ENCODE measurements at regions not wholly inside any gene's neighbourhood (a gene's known extent, or its start where the extent isn't known, plus 50 kb on each side); places are given as distances from the start of the nearest gene placed in this dataset.

DNA sequence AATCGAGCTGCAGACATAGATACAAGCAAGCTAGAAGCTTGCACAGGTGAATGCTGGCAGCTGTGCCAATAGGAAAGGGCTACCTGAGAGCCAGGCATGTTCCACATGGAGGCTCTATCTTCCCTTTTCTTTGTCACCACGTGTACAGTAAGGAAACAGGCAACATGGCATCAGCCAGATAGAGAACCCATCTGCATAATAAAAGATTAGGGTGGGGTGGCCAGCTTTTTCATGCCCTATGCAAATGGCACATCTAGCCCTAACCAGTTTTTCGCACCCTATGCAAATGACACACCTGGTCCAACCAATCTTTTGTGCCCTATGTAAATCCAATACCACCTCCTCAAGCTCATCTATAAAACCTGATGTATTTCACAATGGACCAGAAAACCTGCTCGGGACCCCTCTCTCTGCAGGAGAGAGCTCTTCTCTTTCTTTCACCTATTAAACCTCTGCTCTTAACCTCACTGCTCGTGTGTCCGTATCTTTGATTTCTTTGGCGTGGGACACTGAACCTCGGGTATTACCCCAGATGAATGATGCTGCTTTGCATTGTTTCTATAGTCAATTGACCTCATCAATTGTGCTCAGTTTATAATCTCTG, 93.9 kb downstream of the SLC30A10 start (continued):
- TF ChIP-seq, protein P1, sequence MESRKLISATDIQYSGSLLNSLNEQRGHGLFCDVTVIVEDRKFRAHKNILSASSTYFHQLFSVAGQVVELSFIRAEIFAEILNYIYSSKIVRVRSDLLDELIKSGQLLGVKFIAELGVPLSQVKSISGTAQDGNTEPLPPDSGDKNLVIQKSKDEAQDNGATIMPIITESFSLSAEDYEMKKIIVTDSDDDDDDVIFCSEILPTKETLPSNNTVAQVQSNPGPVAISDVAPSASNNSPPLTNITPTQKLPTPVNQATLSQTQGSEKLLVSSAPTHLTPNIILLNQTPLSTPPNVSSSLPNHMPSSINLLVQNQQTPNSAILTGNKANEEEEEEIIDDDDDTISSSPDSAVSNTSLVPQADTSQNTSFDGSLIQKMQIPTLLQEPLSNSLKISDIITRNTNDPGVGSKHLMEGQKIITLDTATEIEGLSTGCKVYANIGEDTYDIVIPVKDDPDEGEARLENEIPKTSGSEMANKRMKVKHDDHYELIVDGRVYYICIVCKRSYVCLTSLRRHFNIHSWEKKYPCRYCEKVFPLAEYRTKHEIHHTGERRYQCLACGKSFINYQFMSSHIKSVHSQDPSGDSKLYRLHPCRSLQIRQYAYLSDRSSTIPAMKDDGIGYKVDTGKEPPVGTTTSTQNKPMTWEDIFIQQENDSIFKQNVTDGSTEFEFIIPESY (IDR thresholded peaks at IDR 0.05), result no peak
- no peak for TF ChIP-seq GABPA (IDR thresholded peaks at IDR 0.05 in 1 of 2, conservative IDR thresholded peaks at IDR 0.05 in 1 of 2)
- TF ChIP-seq HNF4A (conservative IDR thresholded peaks at IDR 0.05), result no peak
- no peak for TF ChIP-seq FOXA2 (IDR thresholded peaks at IDR 0.05)
- TF ChIP-seq FOXA1 (IDR thresholded peaks at IDR 0.05), result no peak
- TF ChIP-seq, protein P2, sequence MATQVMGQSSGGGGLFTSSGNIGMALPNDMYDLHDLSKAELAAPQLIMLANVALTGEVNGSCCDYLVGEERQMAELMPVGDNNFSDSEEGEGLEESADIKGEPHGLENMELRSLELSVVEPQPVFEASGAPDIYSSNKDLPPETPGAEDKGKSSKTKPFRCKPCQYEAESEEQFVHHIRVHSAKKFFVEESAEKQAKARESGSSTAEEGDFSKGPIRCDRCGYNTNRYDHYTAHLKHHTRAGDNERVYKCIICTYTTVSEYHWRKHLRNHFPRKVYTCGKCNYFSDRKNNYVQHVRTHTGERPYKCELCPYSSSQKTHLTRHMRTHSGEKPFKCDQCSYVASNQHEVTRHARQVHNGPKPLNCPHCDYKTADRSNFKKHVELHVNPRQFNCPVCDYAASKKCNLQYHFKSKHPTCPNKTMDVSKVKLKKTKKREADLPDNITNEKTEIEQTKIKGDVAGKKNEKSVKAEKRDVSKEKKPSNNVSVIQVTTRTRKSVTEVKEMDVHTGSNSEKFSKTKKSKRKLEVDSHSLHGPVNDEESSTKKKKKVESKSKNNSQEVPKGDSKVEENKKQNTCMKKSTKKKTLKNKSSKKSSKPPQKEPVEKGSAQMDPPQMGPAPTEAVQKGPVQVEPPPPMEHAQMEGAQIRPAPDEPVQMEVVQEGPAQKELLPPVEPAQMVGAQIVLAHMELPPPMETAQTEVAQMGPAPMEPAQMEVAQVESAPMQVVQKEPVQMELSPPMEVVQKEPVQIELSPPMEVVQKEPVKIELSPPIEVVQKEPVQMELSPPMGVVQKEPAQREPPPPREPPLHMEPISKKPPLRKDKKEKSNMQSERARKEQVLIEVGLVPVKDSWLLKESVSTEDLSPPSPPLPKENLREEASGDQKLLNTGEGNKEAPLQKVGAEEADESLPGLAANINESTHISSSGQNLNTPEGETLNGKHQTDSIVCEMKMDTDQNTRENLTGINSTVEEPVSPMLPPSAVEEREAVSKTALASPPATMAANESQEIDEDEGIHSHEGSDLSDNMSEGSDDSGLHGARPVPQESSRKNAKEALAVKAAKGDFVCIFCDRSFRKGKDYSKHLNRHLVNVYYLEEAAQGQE (IDR thresholded peaks at IDR 0.05), result no peak

DNA sequence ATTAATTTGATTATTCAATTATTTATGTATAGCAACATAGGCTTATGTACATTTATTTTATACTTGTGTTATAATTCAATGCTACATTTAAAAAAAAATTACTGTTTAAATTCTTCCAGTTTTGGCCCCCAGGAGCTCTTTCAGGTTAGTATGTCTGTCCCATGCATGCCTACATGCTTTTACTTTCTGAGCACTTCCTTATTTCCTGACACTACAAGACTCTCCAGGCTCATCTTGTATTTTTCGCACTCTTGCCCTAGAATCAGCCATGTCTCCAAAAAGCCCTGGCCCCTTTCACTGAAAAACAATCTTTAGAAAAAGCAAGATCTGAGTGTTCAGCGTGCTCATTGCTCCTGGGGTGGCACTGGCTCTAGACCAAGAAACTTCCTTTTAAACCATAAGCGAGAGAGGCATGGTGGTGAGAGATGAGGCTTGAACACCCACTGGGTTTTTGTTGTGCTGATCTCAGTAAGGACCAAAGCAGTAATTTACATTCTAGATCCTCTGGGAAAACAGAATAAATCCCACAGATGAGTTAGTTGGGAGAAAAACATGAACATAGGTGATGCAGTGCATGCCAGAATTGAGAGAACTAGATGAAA, 95.0 kb downstream of the SLC30A10 start:
- Histone ChIP-seq H3K27ac (ENCODE audit: low read depth in 1 of 2, low read length in 2 of 2) (no peak overlapping the region), H3K27me3 (ENCODE audit: control insufficient read depth in 4 of 4, insufficient read depth in 4 of 4, low read length in 3 of 4) (no peaks in the 10 kb centered on the region), H3K9ac (ENCODE audit: low read depth in 1 of 2, low read length in 2 of 2) (no peak overlapping the region), H3K36me3 (ENCODE audit: control insufficient read depth in 4 of 4, insufficient read depth in 3 of 4, low read depth in 1 of 4, low read length in 3 of 4) (no peaks in the 10 kb centered on the region), H3K4me1 (ENCODE audit: control insufficient read depth in 4 of 4, insufficient read depth in 4 of 4, low read length in 3 of 4) (no peaks in the 10 kb centered on the region), H3K4me3 (ENCODE audit: low read depth in 1 of 3, low read length in 3 of 3) (no peak overlapping the region), H3K9me3 (ENCODE audit: control insufficient read depth in 4 of 4, low read length in 3 of 4) (no peaks in the 10 kb centered on the region)
- TF ChIP-seq, protein P3, sequence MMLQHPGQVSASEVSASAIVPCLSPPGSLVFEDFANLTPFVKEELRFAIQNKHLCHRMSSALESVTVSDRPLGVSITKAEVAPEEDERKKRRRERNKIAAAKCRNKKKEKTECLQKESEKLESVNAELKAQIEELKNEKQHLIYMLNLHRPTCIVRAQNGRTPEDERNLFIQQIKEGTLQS (IDR thresholded peaks at IDR 0.05), result no peak
- TF ChIP-seq, protein P2 (IDR thresholded peaks at IDR 0.05), result no peak
- TF ChIP-seq, protein P4, sequence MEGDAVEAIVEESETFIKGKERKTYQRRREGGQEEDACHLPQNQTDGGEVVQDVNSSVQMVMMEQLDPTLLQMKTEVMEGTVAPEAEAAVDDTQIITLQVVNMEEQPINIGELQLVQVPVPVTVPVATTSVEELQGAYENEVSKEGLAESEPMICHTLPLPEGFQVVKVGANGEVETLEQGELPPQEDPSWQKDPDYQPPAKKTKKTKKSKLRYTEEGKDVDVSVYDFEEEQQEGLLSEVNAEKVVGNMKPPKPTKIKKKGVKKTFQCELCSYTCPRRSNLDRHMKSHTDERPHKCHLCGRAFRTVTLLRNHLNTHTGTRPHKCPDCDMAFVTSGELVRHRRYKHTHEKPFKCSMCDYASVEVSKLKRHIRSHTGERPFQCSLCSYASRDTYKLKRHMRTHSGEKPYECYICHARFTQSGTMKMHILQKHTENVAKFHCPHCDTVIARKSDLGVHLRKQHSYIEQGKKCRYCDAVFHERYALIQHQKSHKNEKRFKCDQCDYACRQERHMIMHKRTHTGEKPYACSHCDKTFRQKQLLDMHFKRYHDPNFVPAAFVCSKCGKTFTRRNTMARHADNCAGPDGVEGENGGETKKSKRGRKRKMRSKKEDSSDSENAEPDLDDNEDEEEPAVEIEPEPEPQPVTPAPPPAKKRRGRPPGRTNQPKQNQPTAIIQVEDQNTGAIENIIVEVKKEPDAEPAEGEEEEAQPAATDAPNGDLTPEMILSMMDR (IDR thresholded peaks at IDR 0.05; ENCODE audit: low read depth, low read length, missing input control), result no peak
- TF ChIP-seq JUND (IDR thresholded peaks at IDR 0.05), result no peak
- no peak for TF ChIP-seq EGR1 (IDR thresholded peaks at IDR 0.05; ENCODE audit: low read depth in 2 of 2)
- no peak for TF ChIP-seq FOXA1 (IDR thresholded peaks at IDR 0.05)
- TF ChIP-seq HNF4A (conservative IDR thresholded peaks at IDR 0.05), result no peak
- TF ChIP-seq GABPA (IDR thresholded peaks at IDR 0.05 in 1 of 2, conservative IDR thresholded peaks at IDR 0.05 in 1 of 2), result no peak
- TF ChIP-seq, protein P1 (IDR thresholded peaks at IDR 0.05), result no peak
- DNase-seq (ENCODE audit: low spot score), result no peak
- WGBS, result 92% methylated on average over 3 of the region's 3 CpGs
